Sciatic nerve (tissue), 2 donors: ENCODE measurements at regions not wholly inside any gene's neighbourhood (a gene's known extent, or its start where the extent isn't known, plus 50 kb on each side); places are given as distances from the start of the nearest gene placed in this dataset.
A peak's percentile ranks its signal among the peaks of the same experiment; 100 is the strongest.
"Not testable (repeated sequence)": the region's sequence is repeated elsewhere in the genome, so short reads cannot be mapped to it uniquely, and the experiment has no call there.

Source experiments
- ATAC-seq: fragments of 200-7000 bp; cut with Tn5 transposase; one replicate; pipeline ENCODE4 v1.9.1; 2020; ENCODE audit warnings: mild to moderate bottlenecking, moderate library complexity
- DNase-seq: peaks from one replicate; pipeline ENCODE4 v3.0.0-alpha.2; 2020; ENCODE audit warnings: low spot score
- intact Hi-C: fragments of 100-400 bp; cut with DNase I; formaldehyde crosslinking; loops from one replicate; pipeline ENCODE4 v1.14.2; 2022
- donor health status: DM: no; HTN: no; CAD: no.
- donor health status: DM: no; HTN: no; CAD: no.

- no peak for ATAC-seq
- no peak for DNase-seq
- intact Hi-C loops, result no loop called here
These were observed 146.3 kb downstream of the RTL9 start for GRCh38 chrX:110504947-110505346.

DNA sequence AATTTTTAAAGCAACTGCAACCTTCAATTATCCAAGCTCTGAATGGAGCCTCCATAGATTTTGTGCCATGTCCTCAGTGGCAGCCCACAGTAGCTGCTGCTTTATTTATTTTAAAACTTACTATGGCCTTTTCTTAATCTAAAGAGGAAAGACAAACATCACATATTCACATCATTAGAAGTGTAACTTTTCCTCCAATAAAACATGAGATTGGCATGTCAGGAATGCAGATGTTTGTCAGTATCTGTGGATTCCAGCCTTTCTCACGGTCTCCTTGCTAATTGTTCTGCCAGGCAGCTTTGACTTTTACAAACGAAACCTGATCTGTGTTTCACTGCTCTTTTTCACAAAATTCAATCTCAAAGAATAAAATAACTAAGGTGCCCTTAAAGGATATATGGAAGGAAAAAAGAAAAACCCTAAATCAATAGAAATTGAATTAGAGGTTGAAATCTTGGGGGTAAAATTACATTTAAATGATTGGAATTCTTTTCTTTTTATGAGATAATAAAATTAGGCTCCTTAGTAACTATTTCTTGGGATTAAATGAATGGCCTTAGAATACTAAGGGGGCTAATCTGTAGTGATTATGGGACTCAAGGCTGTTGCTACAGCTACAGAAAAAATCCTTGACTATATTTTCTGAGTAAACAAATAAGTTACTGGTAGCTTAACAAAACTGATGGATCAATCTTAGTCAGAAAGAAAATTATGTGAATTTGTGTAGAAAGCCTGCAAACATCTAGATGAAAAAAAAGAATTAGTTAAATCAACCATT lies 151.3 kb downstream of the RTL9 start:
- ATAC-seq, result no peak
- intact Hi-C loops, result no loop called here
- DNase-seq, result no peak

DNA sequence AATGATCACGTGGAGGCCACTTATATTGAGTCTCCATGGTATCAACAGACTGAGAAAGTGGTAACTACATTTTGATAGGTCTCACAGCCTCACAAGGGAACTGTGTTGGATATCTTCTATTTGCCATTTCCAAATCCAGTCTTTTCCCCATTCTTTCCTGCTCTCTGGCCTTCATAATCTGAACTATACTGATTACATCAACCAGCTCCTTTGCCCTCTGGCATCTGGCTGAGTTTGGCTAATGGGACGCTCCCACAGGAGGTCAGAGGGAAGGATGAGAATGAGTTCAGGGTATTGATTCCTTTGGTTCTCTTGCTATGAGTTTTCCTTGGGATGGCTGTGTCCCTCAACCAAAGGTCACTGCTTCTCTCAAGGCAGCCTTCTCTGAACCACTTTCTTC lies 152.6 kb downstream of the RTL9 start:
- intact Hi-C loops, result no loop called here
- ATAC-seq (no peak), DNase-seq (no peak)

DNA sequence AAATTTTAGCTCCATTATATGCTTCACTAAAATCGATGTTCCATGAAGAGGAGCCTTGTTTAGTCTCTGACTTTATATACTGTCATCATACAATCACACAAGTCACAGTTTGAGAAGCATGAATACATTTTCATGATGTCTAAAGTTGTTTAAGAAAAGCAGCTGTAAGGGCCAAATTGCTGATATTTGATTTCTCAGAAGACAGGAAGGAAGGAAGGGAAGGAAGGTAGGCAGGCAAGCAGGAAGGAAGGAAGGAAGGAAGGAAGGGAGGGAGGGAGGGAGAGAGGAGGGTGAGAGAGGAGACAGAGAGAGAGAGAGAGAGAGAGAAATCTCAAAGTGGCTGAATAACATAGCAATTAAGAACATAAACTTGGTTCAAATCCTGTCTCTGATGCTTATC lies 153.7 kb downstream of the RTL9 start:
- no peak for DNase-seq
- no peak for ATAC-seq

DNA sequence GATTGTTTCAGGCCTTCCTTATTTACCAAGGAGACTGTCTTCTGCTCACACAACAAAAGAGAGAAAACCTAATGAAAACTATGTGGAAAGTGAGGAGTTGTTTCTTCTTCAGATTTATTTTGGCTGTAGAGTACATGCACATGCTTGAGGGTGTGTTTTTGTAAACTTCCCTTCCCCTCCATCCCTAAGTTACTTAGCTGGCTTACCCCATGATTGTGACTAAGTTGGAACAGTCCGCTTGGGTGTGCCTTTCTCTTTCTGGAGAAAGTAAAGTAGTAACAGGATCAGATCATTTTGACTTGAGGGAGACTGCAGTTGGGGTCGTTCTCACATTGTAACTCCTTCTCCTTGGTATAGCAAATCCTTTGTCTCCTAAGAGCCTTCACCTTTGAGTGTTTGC lies 155.9 kb downstream of the RTL9 start:
- ATAC-seq, result peak; percentile 64
- intact Hi-C loops, result no loop called here
- DNase-seq, result no peak

More for the DNA sequence above, 153.7 kb downstream of the RTL9 start:
- intact Hi-C loops, result no loop called here

DNA sequence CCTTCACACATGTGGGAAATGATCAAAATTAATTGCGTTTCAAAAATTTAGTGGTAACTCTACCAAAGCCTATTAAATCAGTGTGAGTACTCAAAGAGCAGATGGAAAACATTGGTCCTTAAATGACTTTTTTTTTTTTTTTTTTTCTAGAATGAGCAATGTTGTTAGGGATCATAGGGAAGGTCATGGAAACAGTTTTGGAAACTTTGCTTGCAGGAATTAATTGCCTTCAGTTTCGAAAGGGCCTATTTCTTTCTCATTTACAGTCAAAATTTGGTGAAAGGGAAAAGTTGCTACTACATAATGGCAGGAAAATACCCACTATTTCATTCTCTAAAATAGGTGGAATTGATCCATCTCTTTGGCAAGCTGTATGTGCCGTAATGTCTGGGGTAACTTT lies 160.9 kb downstream of the RTL9 start:
- peak; percentile 49 for ATAC-seq
- intact Hi-C loops, result no loop called here
- no peak for DNase-seq

DNA sequence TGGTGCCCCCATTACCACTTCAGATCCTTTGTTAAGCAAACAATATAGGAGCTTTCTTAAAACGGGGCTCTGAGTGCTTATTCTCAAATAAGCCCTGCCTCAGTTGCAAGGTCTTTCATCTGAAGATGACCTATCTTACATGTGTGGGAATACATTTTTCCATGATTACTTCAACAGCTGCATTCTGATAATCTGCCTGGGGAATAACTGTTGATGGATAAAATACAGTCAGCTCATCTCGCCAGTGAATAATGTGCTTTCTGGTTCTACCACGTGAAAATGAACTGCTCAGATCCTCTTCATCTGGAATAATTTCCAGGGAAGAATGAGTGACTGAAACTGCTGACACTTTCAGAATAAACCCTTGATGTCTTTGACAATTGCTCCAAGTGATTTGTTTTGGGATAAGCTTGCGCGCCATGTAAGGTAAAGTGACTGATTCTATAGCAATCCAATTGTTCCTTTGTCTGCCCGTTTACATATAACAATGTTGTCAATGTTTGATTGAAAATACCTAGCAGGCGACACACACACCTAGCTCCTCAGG lies 161.3 kb downstream of the RTL9 start:
- ATAC-seq (no peak), DNase-seq (no peak)
- intact Hi-C loops, result loop anchor here (2.0 kb wide), 1 partner anchor 75 kb away; no protein-coding TSS in a partner anchor

DNA sequence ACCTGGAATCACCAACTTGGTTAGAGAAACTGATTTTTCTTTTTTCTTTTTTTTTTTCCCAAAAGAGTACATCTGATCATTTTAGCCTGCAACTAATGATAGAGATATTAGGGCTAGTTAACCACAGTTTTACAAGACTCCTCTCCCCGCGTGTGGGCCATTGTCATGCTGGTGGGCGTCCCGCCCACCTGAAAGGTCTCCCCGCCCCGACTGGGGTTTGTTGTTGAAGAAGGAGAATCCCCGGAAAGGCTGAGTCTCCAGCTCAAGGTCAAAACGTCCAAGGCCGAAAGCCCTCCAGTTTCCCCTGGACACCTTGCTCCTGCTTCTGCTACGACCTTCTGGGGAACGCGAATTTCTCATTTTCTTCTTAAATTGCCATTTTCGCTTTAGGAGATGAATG lies 162.0 kb downstream of the RTL9 start:
- DNase-seq, ATAC-seq: not testable (repeated sequence)
- intact Hi-C loops, result loop anchor here (2.0 kb wide), 1 partner anchor 74 kb away; no protein-coding TSS in a partner anchor

- peak; percentile 81 for ATAC-seq
- intact Hi-C loops, result no loop called here
- DNase-seq, result no peak
These were observed 173.4 kb downstream of the RTL9 start for GRCh38 chrX:110531873-110532580.

DNA sequence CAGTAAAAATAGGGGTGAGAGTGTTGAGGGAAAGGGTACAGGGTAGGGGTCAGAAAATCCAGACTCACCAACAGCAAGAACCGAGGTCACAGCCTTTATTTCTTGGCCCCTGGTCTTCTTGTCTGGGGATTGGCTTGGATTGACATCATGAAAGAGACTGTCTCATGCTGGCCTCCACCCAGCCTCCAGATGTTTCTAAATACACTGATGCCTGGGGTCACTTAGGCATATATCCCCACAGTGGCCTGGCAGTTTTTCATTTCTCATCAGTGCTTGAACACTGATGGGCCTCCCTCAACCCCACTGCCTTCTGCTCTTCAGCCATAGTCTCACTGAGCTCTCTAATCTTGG lies 173.9 kb downstream of the RTL9 start:
- intact Hi-C loops, result no loop called here
- no peak for DNase-seq
- peak; percentile 51 for ATAC-seq

GRCh38 chrX:110536816-110537215 lies 178.2 kb downstream of the RTL9 start:
- no peak for ATAC-seq
- DNase-seq, result no peak
- intact Hi-C loops, result no loop called here

DNA sequence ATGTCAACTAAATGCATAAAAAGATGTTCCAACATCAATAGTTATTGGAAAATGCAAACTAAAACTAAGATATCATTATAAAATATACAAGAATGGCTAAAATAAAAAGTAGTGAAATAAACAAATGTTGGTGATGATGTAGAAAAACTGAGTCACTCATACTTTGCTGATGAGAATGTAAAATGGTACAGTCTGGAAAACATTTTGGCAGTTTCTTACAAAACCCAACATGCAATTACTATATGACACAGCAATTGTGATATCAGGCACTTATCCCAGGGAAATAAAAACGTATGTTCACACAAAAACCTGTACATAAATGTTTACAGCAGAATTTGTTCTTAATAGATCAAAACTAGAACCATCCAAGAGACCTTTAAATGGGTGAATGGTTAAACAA lies 182.6 kb downstream of the RTL9 start:
- no peak for ATAC-seq
- intact Hi-C loops, result no loop called here

DNA sequence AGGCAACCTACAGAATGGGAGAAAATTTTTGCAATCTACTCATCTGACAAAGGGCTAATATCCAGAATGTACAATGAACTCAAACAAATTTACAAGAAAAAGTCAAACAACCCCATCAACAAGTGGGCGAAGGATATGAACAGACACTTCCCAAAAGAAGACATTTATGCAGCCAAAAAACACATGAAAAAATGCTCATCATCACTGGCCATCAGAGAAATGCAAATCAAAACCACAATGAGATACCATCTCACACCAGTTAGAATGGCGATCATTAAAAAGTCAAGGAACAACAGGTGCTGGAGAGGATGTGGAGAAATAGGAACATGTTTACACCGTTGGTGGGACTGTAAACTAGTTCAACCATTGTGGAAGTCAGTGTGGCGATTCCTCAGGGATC lies 192.2 kb downstream of the RTL9 start:
- DNase-seq, ATAC-seq, intact Hi-C loops: not testable (repeated sequence)

More for the DNA sequence above, 182.6 kb downstream of the RTL9 start:
- no peak for DNase-seq

DNA sequence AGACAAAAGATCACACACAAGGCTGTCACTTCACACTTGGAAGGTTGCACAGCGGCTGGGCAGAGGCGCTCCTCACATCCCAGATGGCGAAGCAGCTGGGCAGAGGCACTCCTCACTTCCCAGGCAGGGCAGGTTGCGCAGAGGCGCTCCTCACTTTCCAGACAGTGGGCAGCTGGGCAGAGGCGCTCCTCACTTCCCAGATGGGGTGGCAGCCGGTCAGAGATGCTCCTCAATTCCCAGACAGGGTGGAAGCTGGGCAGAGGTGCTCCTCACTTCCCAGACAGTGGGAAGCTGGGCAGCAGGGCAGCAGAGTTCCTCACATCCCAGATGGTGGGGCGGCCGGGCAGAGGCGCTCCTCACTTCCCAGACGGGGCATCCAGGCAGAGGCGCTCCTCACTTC lies 199.2 kb downstream of the RTL9 start:
- DNase-seq, result no peak
- no peak for ATAC-seq
- intact Hi-C loops, result no loop called here

DNA sequence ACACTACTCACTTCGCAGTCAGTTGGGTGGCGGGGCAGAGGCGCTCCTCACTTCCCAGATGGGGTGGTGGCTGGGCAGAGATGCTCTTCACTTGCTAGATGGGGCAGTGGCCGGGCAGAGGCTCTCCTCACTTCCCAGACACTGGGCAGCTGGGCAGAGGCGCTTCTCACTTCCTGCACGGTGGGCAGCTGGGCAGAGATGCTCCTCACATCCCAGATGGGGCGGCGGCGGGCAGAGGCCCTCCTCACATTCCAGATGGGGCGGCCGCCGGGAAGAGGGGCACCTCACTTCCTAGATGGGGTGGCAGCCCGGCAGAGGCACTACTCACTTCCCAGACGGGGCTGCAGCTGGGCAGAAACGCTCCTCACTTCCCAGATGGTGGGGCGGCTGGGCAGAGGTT lies 199.8 kb downstream of the RTL9 start:
- intact Hi-C loops, result no loop called here
- DNase-seq, result no peak
- no peak for ATAC-seq

- no peak for DNase-seq
- no peak for ATAC-seq
- intact Hi-C loops, result no loop called here
These were observed 202.4 kb downstream of the RTL9 start for GRCh38 chrX:110561034-110561433.

GRCh38 chrX:110563282-110563681 lies 204.6 kb downstream of the RTL9 start:
- ATAC-seq, result no peak
- intact Hi-C loops, result no loop called here

GRCh38 chrX:110568441-110568840 lies 209.8 kb downstream of the RTL9 start:
- ATAC-seq, result no peak
- DNase-seq, result no peak
- intact Hi-C loops, result no loop called here

More at GRCh38 chrX:110563282-110563681, 204.6 kb downstream of the RTL9 start:
- DNase-seq, result no peak

GRCh38 chrX:110569506-110569905 lies 210.9 kb downstream of the RTL9 start:
- DNase-seq (no peak), ATAC-seq (no peak)
- intact Hi-C loops, result no loop called here

- ATAC-seq (no peak), DNase-seq (no peak)
- intact Hi-C loops, result no loop called here
These were observed 217.3 kb downstream of the CHRDL1 start for GRCh38 chrX:110578270-110578669.
